ENCODE measurements at regions not wholly inside any gene's neighbourhood (a gene's known extent, or its start where the extent isn't known, plus 50 kb on each side); places are given as distances from the start of the nearest gene placed in this dataset.

DNA sequence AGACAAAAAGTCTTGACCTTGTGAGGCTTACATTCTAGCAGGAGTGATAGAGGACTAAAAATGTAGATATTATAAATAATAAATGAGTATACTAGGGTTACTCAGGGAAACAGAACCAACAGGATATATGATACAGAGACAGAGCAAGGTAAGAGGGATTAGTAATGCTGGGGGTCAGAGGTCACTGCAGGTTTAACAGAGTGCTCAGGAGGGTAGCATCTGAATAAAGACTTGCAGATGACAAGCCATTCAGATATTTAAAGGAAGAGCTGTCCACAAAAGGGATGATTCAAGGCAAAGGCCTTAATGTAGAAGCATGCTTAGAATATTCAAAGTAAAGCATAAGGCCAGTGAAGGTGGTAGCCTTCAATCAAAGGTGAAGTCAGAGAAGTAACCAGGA is 65.6 kb upstream of the SEMA6A start:
- H3K23ac ChIP-seq (ENCODE audit: low read length): no peak overlapping the region
- no peak overlapping the region for H3K56ac ChIP-seq (ENCODE audit: low read length)
- no peaks in the 10 kb centered on the region for H3K4me1 ChIP-seq (ENCODE audit: control insufficient read depth, low read depth, low read length)
- H2AK5ac ChIP-seq (ENCODE audit: low read length): no peak overlapping the region
- H3K4me3 ChIP-seq (ENCODE audit: low read length): no peak overlapping the region
- H4K5ac ChIP-seq (ENCODE audit: low read length): no peak overlapping the region
- no peak overlapping the region for H2BK120ac ChIP-seq (ENCODE audit: low read depth, low read length)
- H3K4ac ChIP-seq (ENCODE audit: low read depth, low read length): no peak overlapping the region
- no peak for DNase-seq
- H4K8ac ChIP-seq (ENCODE audit: low read depth, low read length): no peak overlapping the region
- no peak overlapping the region for H3K18ac ChIP-seq (ENCODE audit: low read length)
- H3K9ac ChIP-seq (ENCODE audit: low read length): no peak overlapping the region
- no peaks in the 10 kb centered on the region for H3K36me3 ChIP-seq (ENCODE audit: control insufficient read depth, insufficient read depth, low read length)
- no peaks in the 10 kb centered on the region for H3K27me3 ChIP-seq (ENCODE audit: insufficient read depth, low read length, poor library complexity)
- H3K79me2 ChIP-seq (ENCODE audit: control insufficient read depth, insufficient read depth, low read length): no peaks in the 10 kb centered on the region
- no peaks in the 10 kb centered on the region for H3K79me1 ChIP-seq (ENCODE audit: low read length)
- H3K4me2 ChIP-seq (ENCODE audit: low read length): no peak overlapping the region
- no peak overlapping the region for H2BK15ac ChIP-seq (replicated peaks; ENCODE audit: low read depth)
- H2BK5ac ChIP-seq (ENCODE audit: low read length): no peak overlapping the region
- H3K27ac ChIP-seq (ENCODE audit: low read depth, low read length): no peak overlapping the region

DNA sequence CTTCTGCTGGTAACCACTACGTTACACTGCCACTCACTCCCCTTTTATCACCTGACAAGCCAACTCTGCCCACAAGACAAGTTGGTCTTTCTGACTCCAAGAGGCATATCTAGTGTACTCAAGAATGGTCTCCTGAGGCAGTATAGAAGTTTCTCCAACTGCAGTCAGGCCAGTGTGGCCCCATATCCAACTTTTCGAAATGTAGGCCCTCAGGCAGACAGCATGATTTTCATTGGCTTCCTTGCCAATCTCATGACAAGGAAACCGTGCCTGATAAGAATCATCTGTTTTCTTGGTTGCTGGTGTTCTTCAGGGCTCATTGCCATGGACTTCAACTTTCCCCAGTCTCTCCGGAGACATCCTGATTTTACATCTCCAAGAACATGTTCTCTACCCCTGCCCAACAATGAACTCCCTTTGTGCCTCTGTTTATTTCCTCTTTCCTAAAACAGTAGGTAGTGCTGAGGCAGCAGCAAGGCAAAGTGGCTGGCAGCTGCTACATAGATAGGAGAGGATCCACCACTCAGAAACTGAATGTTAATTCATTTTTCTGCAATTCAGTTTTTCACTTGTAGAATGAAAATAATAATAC is 62.6 kb upstream of the SEMA6A start:
- no peak overlapping the region for H3K4me2 ChIP-seq (ENCODE audit: low read length)
- no peak overlapping the region for H4K5ac ChIP-seq (ENCODE audit: low read length)
- H3K4me3 ChIP-seq (ENCODE audit: low read length): no peak overlapping the region
- no peak overlapping the region for H4K8ac ChIP-seq (ENCODE audit: low read depth, low read length)
- H3K4ac ChIP-seq (ENCODE audit: low read depth, low read length): no peak overlapping the region
- no peaks in the 10 kb centered on the region for H3K79me1 ChIP-seq (ENCODE audit: low read length)
- H3K23ac ChIP-seq (ENCODE audit: low read length): no peak overlapping the region
- WGBS (ENCODE audit: extremely low coverage, insufficient coverage, low lambda C conversion rate): no CpG with 5 or more reads among the region's 4 CpGs
- H3K27me3 ChIP-seq (ENCODE audit: insufficient read depth, low read length, poor library complexity): no peaks in the 10 kb centered on the region
- DNase-seq: no peak
- H2BK5ac ChIP-seq (ENCODE audit: low read length): no peak overlapping the region
- H3K36me3 ChIP-seq (ENCODE audit: control insufficient read depth, insufficient read depth, low read length): no peaks in the 10 kb centered on the region
- H2BK15ac ChIP-seq (replicated peaks; ENCODE audit: low read depth): no peak overlapping the region
- H3K27ac ChIP-seq (ENCODE audit: low read depth, low read length): no peak overlapping the region
- peak overlapping the region; percentile 52 for H3K18ac ChIP-seq (ENCODE audit: low read length)
- no peaks in the 10 kb centered on the region for H3K4me1 ChIP-seq (ENCODE audit: control insufficient read depth, low read depth, low read length)
- no peak overlapping the region for H3K9ac ChIP-seq (ENCODE audit: low read length)
- H2BK120ac ChIP-seq (ENCODE audit: low read depth, low read length): no peak overlapping the region
- no peak overlapping the region for H2AK5ac ChIP-seq (ENCODE audit: low read length)
- H3K79me2 ChIP-seq (ENCODE audit: control insufficient read depth, insufficient read depth, low read length): no peaks in the 10 kb centered on the region
- no peak overlapping the region for H3K56ac ChIP-seq (ENCODE audit: low read length)

DNA sequence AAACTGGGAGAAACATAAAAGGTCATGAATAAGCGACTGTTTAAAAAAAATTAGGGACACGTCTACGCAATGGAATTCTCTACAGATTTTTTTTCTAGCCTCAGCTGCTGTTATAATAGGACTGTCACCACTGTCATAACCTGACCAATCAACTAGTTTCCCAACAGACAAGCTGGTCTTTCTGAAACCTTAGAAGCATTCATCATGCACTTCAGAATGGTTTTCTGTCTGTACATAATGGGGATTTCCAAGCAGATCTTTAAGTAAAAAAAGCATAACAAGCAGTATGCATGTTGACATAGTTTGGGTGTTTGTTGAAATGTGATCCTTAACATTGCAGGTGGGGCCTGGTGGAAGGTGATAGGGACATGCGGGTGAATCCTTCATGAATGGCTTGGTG is 58.3 kb upstream of the SEMA6A start:
- no peaks in the 10 kb centered on the region for H3K27me3 ChIP-seq (ENCODE audit: insufficient read depth, low read length, poor library complexity)
- H3K9ac ChIP-seq (ENCODE audit: low read length): no peak overlapping the region
- H2BK15ac ChIP-seq (replicated peaks; ENCODE audit: low read depth): no peak overlapping the region
- H3K4me1 ChIP-seq (ENCODE audit: control insufficient read depth, low read depth, low read length): peaks cover 15% of the 10 kb centered on the region
- H3K23ac ChIP-seq (ENCODE audit: low read length): no peak overlapping the region
- no peak overlapping the region for H2BK120ac ChIP-seq (ENCODE audit: low read depth, low read length)
- H3K4me3 ChIP-seq (ENCODE audit: low read length): no peak overlapping the region
- no peaks in the 10 kb centered on the region for H3K79me1 ChIP-seq (ENCODE audit: low read length)
- DNase-seq: no peak
- no CpG with 5 or more reads among the region's 4 CpGs for WGBS (ENCODE audit: extremely low coverage, insufficient coverage, low lambda C conversion rate)
- no peak overlapping the region for H2AK5ac ChIP-seq (ENCODE audit: low read length)
- no peak overlapping the region for H3K56ac ChIP-seq (ENCODE audit: low read length)
- no peaks in the 10 kb centered on the region for H3K79me2 ChIP-seq (ENCODE audit: control insufficient read depth, insufficient read depth, low read length)
- H4K8ac ChIP-seq (ENCODE audit: low read depth, low read length): no peak overlapping the region
- H3K4me2 ChIP-seq (ENCODE audit: low read length): no peak overlapping the region
- H3K18ac ChIP-seq (ENCODE audit: low read length): no peak overlapping the region
- H3K4ac ChIP-seq (ENCODE audit: low read depth, low read length): no peak overlapping the region
- H3K27ac ChIP-seq (ENCODE audit: low read depth, low read length): no peak overlapping the region
- no peak overlapping the region for H2BK5ac ChIP-seq (ENCODE audit: low read length)
- no peaks in the 10 kb centered on the region for H3K36me3 ChIP-seq (ENCODE audit: control insufficient read depth, insufficient read depth, low read length)
- H4K5ac ChIP-seq (ENCODE audit: low read length): no peak overlapping the region

DNA sequence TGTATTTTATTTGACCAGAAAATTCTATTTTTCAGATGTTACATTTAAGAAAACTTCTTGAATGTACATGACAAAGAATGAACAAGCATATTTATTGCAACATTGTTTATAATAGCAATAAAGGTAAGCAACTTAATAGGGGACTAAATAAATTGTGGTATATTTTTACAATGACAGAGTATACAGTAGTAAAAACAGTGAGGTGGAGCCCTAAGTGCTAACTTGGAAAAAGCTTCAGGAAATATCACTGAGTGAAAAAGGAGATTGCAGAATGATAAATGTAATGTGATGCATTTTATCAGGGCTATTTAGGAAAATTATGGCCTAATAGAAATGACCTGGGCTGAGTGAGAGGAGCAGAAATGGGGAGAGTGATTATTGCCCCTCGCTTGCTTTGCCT is 56.5 kb upstream of the SEMA6A start:
- Histone ChIP-seq H3K4me3 (ENCODE audit: low read length) (no peak overlapping the region), H3K18ac (ENCODE audit: low read length) (no peak overlapping the region), H3K79me1 (ENCODE audit: low read length) (no peaks in the 10 kb centered on the region), H3K4ac (ENCODE audit: low read depth, low read length) (no peak overlapping the region), H3K23ac (ENCODE audit: low read length) (no peak overlapping the region), H2BK120ac (ENCODE audit: low read depth, low read length) (no peak overlapping the region), H2BK5ac (ENCODE audit: low read length) (no peak overlapping the region), H3K56ac (ENCODE audit: low read length) (no peak overlapping the region), H2BK15ac (replicated peaks; ENCODE audit: low read depth) (no peak overlapping the region), H3K4me2 (ENCODE audit: low read length) (no peak overlapping the region), H3K79me2 (ENCODE audit: control insufficient read depth, insufficient read depth, low read length) (no peaks in the 10 kb centered on the region), H3K9ac (ENCODE audit: low read length) (no peak overlapping the region), H3K27me3 (ENCODE audit: insufficient read depth, low read length, poor library complexity) (no peaks in the 10 kb centered on the region), H3K27ac (ENCODE audit: low read depth, low read length) (no peak overlapping the region), H2AK5ac (ENCODE audit: low read length) (no peak overlapping the region), H3K36me3 (ENCODE audit: control insufficient read depth, insufficient read depth, low read length) (no peaks in the 10 kb centered on the region), H4K8ac (ENCODE audit: low read depth, low read length) (no peak overlapping the region), H3K4me1 (ENCODE audit: control insufficient read depth, low read depth, low read length) (peaks cover 17% of the 10 kb centered on the region), H4K5ac (ENCODE audit: low read length) (no peak overlapping the region)
- WGBS (ENCODE audit: extremely low coverage, insufficient coverage, low lambda C conversion rate): no CpG with 5 or more reads among the region's 1 CpG
- no peak for DNase-seq

DNA sequence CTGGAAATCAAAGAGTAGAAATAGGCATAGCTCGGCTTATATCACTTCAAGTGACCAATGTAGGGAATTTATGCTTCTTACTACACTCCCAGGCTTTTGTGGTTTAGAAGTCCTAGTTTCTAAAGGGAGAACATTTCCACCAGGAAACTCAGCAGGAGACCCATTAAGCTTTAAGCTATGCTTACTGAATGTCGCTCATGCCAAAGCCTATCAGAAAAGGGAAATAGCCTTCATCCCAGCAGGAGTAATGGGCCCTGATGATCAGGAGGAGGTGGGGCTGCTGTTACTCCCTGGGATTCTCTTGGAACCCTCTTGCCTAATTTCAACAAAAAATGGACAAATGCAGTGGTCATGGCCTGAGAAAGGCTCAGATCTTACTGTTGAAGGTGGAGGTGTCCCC is 54.5 kb upstream of the SEMA6A start:
- Histone ChIP-seq H3K27ac (ENCODE audit: low read depth, low read length) (no peak overlapping the region), H2BK120ac (ENCODE audit: low read depth, low read length) (no peak overlapping the region), H3K4me2 (ENCODE audit: low read length) (no peak overlapping the region), H2BK15ac (replicated peaks; ENCODE audit: low read depth) (no peak overlapping the region), H3K36me3 (ENCODE audit: control insufficient read depth, insufficient read depth, low read length) (no peaks in the 10 kb centered on the region), H3K4me3 (ENCODE audit: low read length) (no peak overlapping the region), H3K4me1 (ENCODE audit: control insufficient read depth, low read depth, low read length) (peaks cover 17% of the 10 kb centered on the region), H3K79me2 (ENCODE audit: control insufficient read depth, insufficient read depth, low read length) (no peaks in the 10 kb centered on the region), H4K8ac (ENCODE audit: low read depth, low read length) (no peak overlapping the region), H3K23ac (ENCODE audit: low read length) (no peak overlapping the region), H3K27me3 (ENCODE audit: insufficient read depth, low read length, poor library complexity) (no peaks in the 10 kb centered on the region), H3K79me1 (ENCODE audit: low read length) (no peaks in the 10 kb centered on the region), H3K9ac (ENCODE audit: low read length) (no peak overlapping the region), H2AK5ac (ENCODE audit: low read length) (no peak overlapping the region), H3K4ac (ENCODE audit: low read depth, low read length) (no peak overlapping the region), H4K5ac (ENCODE audit: low read length) (no peak overlapping the region), H3K18ac (ENCODE audit: low read length) (peak overlapping the region; percentile 4), H2BK5ac (ENCODE audit: low read length) (no peak overlapping the region), H3K56ac (ENCODE audit: low read length) (no peak overlapping the region)
- WGBS (ENCODE audit: extremely low coverage, insufficient coverage, low lambda C conversion rate): no CpG with 5 or more reads among the region's 2 CpGs
- peak; percentile 76 for DNase-seq

DNA sequence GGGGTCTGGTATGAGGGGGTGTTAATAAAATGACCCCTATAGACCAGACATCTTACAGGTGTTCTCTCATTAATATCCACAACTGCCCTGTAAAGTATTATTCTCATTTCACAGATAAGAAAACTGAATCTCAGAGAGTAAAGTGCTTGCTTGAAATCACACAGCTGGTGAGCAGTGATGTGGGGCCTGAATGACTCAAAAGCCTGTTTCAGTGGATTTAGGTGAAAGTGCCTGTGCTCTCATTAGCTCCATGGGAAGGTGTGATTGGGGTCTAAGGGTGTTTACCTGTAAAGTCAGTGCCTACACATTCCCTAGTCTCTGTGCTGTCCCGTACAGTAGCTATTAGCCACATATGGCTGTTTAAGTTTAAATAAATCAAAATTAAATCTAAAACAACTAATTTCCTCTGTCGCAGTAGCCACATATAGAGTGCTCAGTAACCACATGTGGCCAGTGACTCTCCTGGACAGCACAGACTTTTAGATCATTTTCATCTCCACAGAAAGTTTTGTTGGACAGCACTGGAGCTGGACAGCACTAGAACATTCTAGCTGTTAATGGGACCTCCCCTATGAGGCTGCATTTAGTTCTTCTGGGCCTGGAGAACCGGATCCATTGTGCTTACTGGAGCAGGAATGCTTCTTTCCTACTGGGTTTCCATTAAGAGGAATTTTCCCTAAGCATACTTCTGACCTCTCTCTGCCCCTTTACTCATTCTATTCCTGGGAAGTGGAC is 52.5 kb upstream of the SEMA6A start:
- Histone ChIP-seq H3K79me1 (ENCODE audit: low read length) (no peaks in the 10 kb centered on the region), H3K27me3 (ENCODE audit: insufficient read depth, low read length, poor library complexity) (no peaks in the 10 kb centered on the region), H3K27ac (ENCODE audit: low read depth, low read length) (no peak overlapping the region), H3K4ac (ENCODE audit: low read depth, low read length) (no peak overlapping the region), H3K4me2 (ENCODE audit: low read length) (no peak overlapping the region), H2AK5ac (ENCODE audit: low read length) (no peak overlapping the region), H2BK5ac (ENCODE audit: low read length) (no peak overlapping the region), H3K79me2 (ENCODE audit: control insufficient read depth, insufficient read depth, low read length) (no peaks in the 10 kb centered on the region), H4K5ac (ENCODE audit: low read length) (no peak overlapping the region), H3K56ac (ENCODE audit: low read length) (no peak overlapping the region), H4K8ac (ENCODE audit: low read depth, low read length) (no peak overlapping the region), H3K4me3 (ENCODE audit: low read length) (no peak overlapping the region), H2BK120ac (ENCODE audit: low read depth, low read length) (no peak overlapping the region), H3K9ac (ENCODE audit: low read length) (no peak overlapping the region), H3K36me3 (ENCODE audit: control insufficient read depth, insufficient read depth, low read length) (no peaks in the 10 kb centered on the region), H2BK15ac (replicated peaks; ENCODE audit: low read depth) (peak overlapping the region; percentile 37), H3K4me1 (ENCODE audit: control insufficient read depth, low read depth, low read length) (peaks cover 17% of the 10 kb centered on the region), H3K18ac (ENCODE audit: low read length) (no peak overlapping the region), H3K23ac (ENCODE audit: low read length) (no peak overlapping the region)
- WGBS (ENCODE audit: extremely low coverage, insufficient coverage, low lambda C conversion rate): no CpG with 5 or more reads among the region's 3 CpGs
- no peak for DNase-seq
